ENCODE measurements at regions not wholly inside any gene's neighbourhood (a gene's known extent, or its start where the extent isn't known, plus 50 kb on each side); places are given as distances from the start of the nearest gene placed in this dataset.

GRCh38 chr17:51541215-51541614 is 280.9 kb downstream of the UTP18 start:
- DNase-seq, result no peak
- no peaks in the 10 kb centered on the region for H3K4me1 ChIP-seq (ENCODE audit: low read depth)
- TF ChIP-seq CTCF (IDR thresholded peaks at IDR 0.05), result no peak
- H3K9me3 ChIP-seq, result no peaks in the 10 kb centered on the region
- H3K4me3 ChIP-seq, result no peak overlapping the region
- intact Hi-C loops (cut with DNase I, micrococcal nuclease), result no loop called here
- H3K36me3 ChIP-seq (ENCODE audit: low read depth), result no peaks in the 10 kb centered on the region
- no peak for ATAC-seq

- Histone ChIP-seq H3K36me3 (ENCODE audit: low read depth) (no peaks in the 10 kb centered on the region), H3K4me1 (ENCODE audit: low read depth) (no peaks in the 10 kb centered on the region), H3K9me3 (no peaks in the 10 kb centered on the region), H3K4me3 (no peak overlapping the region)
- TF ChIP-seq CTCF (IDR thresholded peaks at IDR 0.05), result no peak
- intact Hi-C loops (cut with DNase I, micrococcal nuclease), result no loop called here
- DNase-seq (no peak), ATAC-seq (no peak)
Observed at GRCh38 chr17:51546114-51546513, 285.8 kb downstream of the UTP18 start.

GRCh38 chr17:51548125-51548524 is 287.8 kb downstream of the UTP18 start:
- no peak for TF ChIP-seq CTCF (IDR thresholded peaks at IDR 0.05)
- Histone ChIP-seq H3K9me3 (no peaks in the 10 kb centered on the region), H3K36me3 (ENCODE audit: low read depth) (no peaks in the 10 kb centered on the region), H3K4me3 (no peak overlapping the region), H3K4me1 (ENCODE audit: low read depth) (no peaks in the 10 kb centered on the region)
- ATAC-seq (no peak), DNase-seq (no peak)
- intact Hi-C loops (cut with DNase I, micrococcal nuclease), result no loop called here

DNA sequence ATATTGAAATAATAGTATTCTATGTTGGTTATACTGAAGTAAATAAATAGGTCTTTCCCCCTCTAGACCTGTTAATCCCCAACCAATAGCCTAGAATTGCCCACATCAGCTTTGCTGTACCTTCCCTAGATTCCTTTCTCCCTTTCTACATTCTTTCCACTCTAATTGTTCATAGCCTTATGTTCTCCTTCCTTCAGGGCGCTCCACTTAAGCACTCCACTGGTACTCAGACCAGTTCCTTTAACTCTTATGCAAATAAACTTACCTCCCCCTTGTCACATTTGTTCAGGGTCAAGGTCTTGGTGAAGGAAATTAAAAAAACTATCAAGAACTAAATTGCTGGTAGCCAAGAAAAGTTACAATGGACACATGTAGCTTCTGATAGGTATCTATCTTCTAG is 294.8 kb downstream of the UTP18 start:
- H3K36me3 ChIP-seq (ENCODE audit: low read depth), result no peaks in the 10 kb centered on the region
- intact Hi-C loops (cut with DNase I, micrococcal nuclease), result no loop called here
- TF ChIP-seq CTCF (IDR thresholded peaks at IDR 0.05), result no peak
- no peaks in the 10 kb centered on the region for H3K9me3 ChIP-seq
- DNase-seq (no peak), ATAC-seq (no peak)
- no peaks in the 10 kb centered on the region for H3K4me1 ChIP-seq (ENCODE audit: low read depth)
- no peak overlapping the region for H3K4me3 ChIP-seq

GRCh38 chr17:51559778-51560177 is 299.4 kb downstream of the UTP18 start:
- Histone ChIP-seq H3K9me3 (no peaks in the 10 kb centered on the region), H3K4me1 (ENCODE audit: low read depth) (no peaks in the 10 kb centered on the region), H3K36me3 (ENCODE audit: low read depth) (no peaks in the 10 kb centered on the region), H3K4me3 (no peak overlapping the region)
- intact Hi-C loops (cut with DNase I, micrococcal nuclease), result no loop called here
- no peak for DNase-seq
- no peak for TF ChIP-seq CTCF (IDR thresholded peaks at IDR 0.05)
- no peak for ATAC-seq

GRCh38 chr17:51560398-51560797 is 300.1 kb downstream of the UTP18 start:
- DNase-seq (no peak), ATAC-seq (no peak)
- Histone ChIP-seq H3K4me3 (no peak overlapping the region), H3K36me3 (ENCODE audit: low read depth) (no peaks in the 10 kb centered on the region), H3K9me3 (no peaks in the 10 kb centered on the region), H3K4me1 (ENCODE audit: low read depth) (no peaks in the 10 kb centered on the region)
- TF ChIP-seq CTCF (IDR thresholded peaks at IDR 0.05), result no peak
- intact Hi-C loops (cut with DNase I, micrococcal nuclease), result no loop called here
